ENCODE measurements at regions not wholly inside any gene's neighbourhood (a gene's known extent, or its start where the extent isn't known, plus 50 kb on each side); places are given as distances from the start of the nearest gene placed in this dataset.

- Mint-ChIP-seq H3K36me3 (ENCODE audit: low read depth) (no peaks in the 10 kb centered on the region), H3K4me1 (peaks cover 6% of the 10 kb centered on the region), H3K27ac (ENCODE audit: unreplicated experiment) (no peak overlapping the region), H3K9me3 (no peaks in the 10 kb centered on the region), H3K4me3 (no peak overlapping the region), H3K27me3 (ENCODE audit: low read depth) (no peaks in the 10 kb centered on the region)
- no peak for TF ChIP-seq CTCF (conservative IDR thresholded peaks at IDR 0.05)
- no peak for DNase-seq (ENCODE audit: low read depth, low spot score)
These were observed 53.7 kb upstream of the NECTIN1 start for GRCh38 chr11:119782739-119783072.

GRCh38 chr11:119782006-119782738 is 53.2 kb upstream of the NECTIN1 start:
- Mint-ChIP-seq H3K36me3 (ENCODE audit: low read depth) (no peaks in the 10 kb centered on the region), H3K4me1 (peaks cover 6% of the 10 kb centered on the region), H3K27ac (ENCODE audit: unreplicated experiment) (no peak overlapping the region), H3K9me3 (no peaks in the 10 kb centered on the region), H3K27me3 (ENCODE audit: low read depth) (peaks cover 1% of the 10 kb centered on the region), H3K4me3 (no peak overlapping the region)
- TF ChIP-seq CTCF (conservative IDR thresholded peaks at IDR 0.05), result no peak
- no peak for DNase-seq (ENCODE audit: low read depth, low spot score)

GRCh38 chr11:119780222-119780953 is 51.4 kb upstream of the NECTIN1 start:
- DNase-seq (ENCODE audit: low read depth, low spot score), result no peak
- Mint-ChIP-seq H3K27ac (ENCODE audit: unreplicated experiment) (no peak overlapping the region), H3K4me3 (no peak overlapping the region), H3K36me3 (ENCODE audit: low read depth) (no peaks in the 10 kb centered on the region), H3K27me3 (ENCODE audit: low read depth) (peaks cover 16% of the 10 kb centered on the region), H3K9me3 (no peaks in the 10 kb centered on the region), H3K4me1 (peaks cover 6% of the 10 kb centered on the region)
- TF ChIP-seq CTCF (conservative IDR thresholded peaks at IDR 0.05), result no peak

GRCh38 chr11:119779195-119780071 is 50.4 kb upstream of the NECTIN1 start:
- DNase-seq (ENCODE audit: low read depth, low spot score), result no peak
- H3K36me3 Mint-ChIP-seq (ENCODE audit: low read depth), result no peaks in the 10 kb centered on the region
- no peak for TF ChIP-seq CTCF (conservative IDR thresholded peaks at IDR 0.05)
- no peak overlapping the region for H3K4me3 Mint-ChIP-seq
- peaks cover 17% of the 10 kb centered on the region for H3K27me3 Mint-ChIP-seq (ENCODE audit: low read depth)
- H3K9me3 Mint-ChIP-seq, result no peaks in the 10 kb centered on the region
- no peak overlapping the region for H3K27ac Mint-ChIP-seq (ENCODE audit: unreplicated experiment)
- peaks cover 6% of the 10 kb centered on the region for H3K4me1 Mint-ChIP-seq
